Neural cell (in vitro differentiated cells): ENCODE measurements at regions not wholly inside any gene's neighbourhood (a gene's known extent, or its start where the extent isn't known, plus 50 kb on each side); places are given as distances from the start of the nearest gene placed in this dataset.

Experiments used
- H2AFZ ChIP-seq: fragments of 200-600, 300-800 bp; sonication (generic), shearing (Covaris generic); 2 replicates; pipeline ENCODE4 v1.6.0; 2014; ENCODE audit warnings: low read depth, mild to moderate bottlenecking, antibody characterized with exemption, low read length, moderate library complexity
- H3F3A ChIP-seq: fragments of 200-600 bp; shearing (Covaris generic); 2 replicates; pipeline ENCODE4 v1.6.1; 2016; ENCODE audit warnings: mild to moderate bottlenecking, moderate library complexity, mixed read lengths, antibody characterized with exemption, low read length; ENCODE audit not compliant: insufficient read depth, poor library complexity, severe bottlenecking
- H3K27ac ChIP-seq: fragments of 200-600, 300-800 bp; sonication (generic), shearing (Covaris generic); 2 replicates; pipeline ENCODE4 v1.5.1; 2014; ENCODE audit warnings: mild to moderate bottlenecking, low read length, moderate library complexity
- H3K27me3 ChIP-seq: fragments of 300-800, 200-600 bp; sonication (generic), shearing (Covaris generic); 2 replicates; pipeline ENCODE4 v1.6.0; 2014; ENCODE audit warnings: mild to moderate bottlenecking, low read depth, low read length, moderate library complexity; ENCODE audit not compliant: insufficient read depth
- H3K36me3 ChIP-seq: fragments of 300-800, 200-600 bp; sonication (generic), shearing (Covaris generic); 2 replicates; pipeline ENCODE4 v1.5.1; 2014; ENCODE audit warnings: mild to moderate bottlenecking, antibody characterized with exemption, low read length, moderate library complexity; ENCODE audit not compliant: insufficient read depth
- H3K4me2 ChIP-seq: fragments of 300-800, 200-600 bp; sonication (generic), shearing (Covaris generic); 2 replicates; pipeline ENCODE4 v1.6.0; 2014; ENCODE audit warnings: mild to moderate bottlenecking, low read length
- H3K4me3 ChIP-seq: fragments of 300-800, 200-600 bp; sonication (generic), shearing (Covaris generic); 2 replicates; pipeline ENCODE4 v1.5.1; 2014; ENCODE audit warnings: mild to moderate bottlenecking, low read length, moderate library complexity
- H3K79me2 ChIP-seq: fragments of 200-600 bp; shearing (Covaris generic); replicated peaks from 2 replicates; pipeline ENCODE4 v1.6.0; 2014; ENCODE audit warnings: mild to moderate bottlenecking, low read length, moderate library complexity; ENCODE audit not compliant: insufficient read depth
- H3K9ac ChIP-seq: fragments of 300-800, 200-600 bp; sonication (generic), shearing (Covaris generic); 2 replicates; pipeline ENCODE4 v1.6.1; 2016; ENCODE audit warnings: mild to moderate bottlenecking, low read length, mixed read lengths
- H3K9me2 ChIP-seq: fragments of 200-600 bp; shearing (Covaris generic); 2 replicates; pipeline ENCODE4 v1.6.1; 2016; ENCODE audit warnings: mild to moderate bottlenecking, low read length, mixed read lengths; ENCODE audit not compliant: insufficient read depth
- H3K9me3 ChIP-seq: fragments of 200-600, 300-800 bp; sonication (generic), shearing (Covaris generic); 2 replicates; pipeline ENCODE4 v1.6.1; 2016; ENCODE audit warnings: mild to moderate bottlenecking, mixed run types, low read length, moderate library complexity, mixed read lengths
- H4K20me1 ChIP-seq: fragments of 200-600 bp; shearing (Covaris generic); 2 replicates; pipeline ENCODE4 v1.6.1; 2016; ENCODE audit warnings: mild to moderate bottlenecking, mixed run types; ENCODE audit not compliant: insufficient read depth
- CTCF ChIP-seq: fragments of 450-650 bp; IDR thresholded peaks from 2 replicates; pipeline ENCODE4 v1.5.1; 2014; ENCODE audit warnings: antibody characterized with exemption, mild to moderate bottlenecking, moderate library complexity; ENCODE audit not compliant: poor library complexity, severe bottlenecking
- EP300 ChIP-seq: fragments of 450-650 bp; conservative IDR thresholded peaks from 2 replicates; pipeline ENCODE4 v1.6.1; 2014; ENCODE audit warnings: antibody characterized with exemption, mild to moderate bottlenecking, moderate library complexity; ENCODE audit not compliant: poor library complexity, severe bottlenecking
- EZH2 ChIP-seq: fragments of 200-600, 300-800 bp; shearing (Covaris generic), sonication (generic); IDR thresholded peaks from 2 replicates; pipeline ENCODE4 v1.6.1; 2014; ENCODE audit warnings: antibody characterized with exemption, low read length, borderline replicate concordance, mild to moderate bottlenecking; ENCODE audit not compliant: insufficient read depth, poor library complexity, severe bottlenecking
- MXI1 ChIP-seq: fragments of 450-650 bp; conservative IDR thresholded peaks from 2 replicates; pipeline ENCODE4 v1.6.1; 2014; ENCODE audit warnings: antibody characterized with exemption, mild to moderate bottlenecking; ENCODE audit not compliant: poor library complexity, severe bottlenecking
- POLR2AphosphoS5 ChIP-seq: IDR thresholded peaks from 2 replicates; pipeline ENCODE4 v1.6.1; 2012
- RAD21 ChIP-seq: fragments of 450-650 bp; conservative IDR thresholded peaks from 2 replicates; pipeline ENCODE4 v1.6.1; 2014; ENCODE audit warnings: antibody characterized with exemption, mild to moderate bottlenecking, moderate library complexity
- REST ChIP-seq: IDR thresholded peaks from 2 replicates; pipeline ENCODE4 v1.6.1; 2012; ENCODE audit warnings: borderline replicate concordance
- SMC3 ChIP-seq: fragments of 450-650 bp; conservative IDR thresholded peaks from 2 replicates; pipeline ENCODE4 v1.6.1; 2014; ENCODE audit warnings: antibody characterized with exemption, mild to moderate bottlenecking, moderate library complexity; ENCODE audit not compliant: poor library complexity
- TAF1 ChIP-seq: IDR thresholded peaks from 2 replicates; pipeline ENCODE4 v1.6.1; 2012; ENCODE audit warnings: low read depth

DNA sequence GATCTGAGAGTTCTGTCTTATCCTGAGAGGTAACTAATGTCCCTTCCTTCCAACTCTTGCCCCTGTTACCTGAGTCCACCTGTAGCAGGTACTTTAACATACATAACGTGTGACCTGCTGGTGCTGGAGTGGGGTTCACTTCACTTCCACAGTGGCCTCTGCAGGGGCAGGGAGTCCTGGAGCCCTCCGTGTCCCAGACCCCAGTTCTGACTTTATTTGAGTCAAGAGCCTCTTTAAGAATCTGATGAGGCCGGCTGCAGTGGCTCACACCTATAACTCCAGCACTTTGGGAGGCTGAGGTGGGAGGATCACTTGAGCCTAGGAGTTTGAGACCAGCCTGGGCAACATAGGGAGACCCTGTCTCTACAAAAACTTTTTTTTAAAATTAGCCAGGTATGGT, 117.0 kb upstream of the RET start:
- no peak overlapping the region for H3K4me3 ChIP-seq
- H3K4me2 ChIP-seq: no peak overlapping the region
- no peaks in the 10 kb centered on the region for H3F3A ChIP-seq
- H3K79me2 ChIP-seq: no peaks in the 10 kb centered on the region
- no peaks in the 10 kb centered on the region for H3K9me2 ChIP-seq
- no peak for TF ChIP-seq SMC3
- TF ChIP-seq TAF1: no peak
- TF ChIP-seq REST: no peak
- no peak for TF ChIP-seq MXI1
- TF ChIP-seq EZH2: no peak
- no peak for TF ChIP-seq CTCF
- no peak for TF ChIP-seq POLR2AphosphoS5
- TF ChIP-seq RAD21: no peak
- TF ChIP-seq EP300: no peak
- no peaks in the 10 kb centered on the region for H3K27me3 ChIP-seq
- H3K36me3 ChIP-seq: no peaks in the 10 kb centered on the region
- H3K9me3 ChIP-seq: no peaks in the 10 kb centered on the region
- no peak overlapping the region for H3K9ac ChIP-seq
- H4K20me1 ChIP-seq: no peaks in the 10 kb centered on the region
- H2AFZ ChIP-seq: no peak overlapping the region
- H3K27ac ChIP-seq: no peak overlapping the region

GRCh38 chr10:42960491-42960990, 116.3 kb upstream of the RET start:
- no peaks in the 10 kb centered on the region for H3K27me3 ChIP-seq
- no peak for TF ChIP-seq CTCF
- no peak for TF ChIP-seq EP300
- no peak overlapping the region for H3K4me2 ChIP-seq

More at GRCh38 chr10:42960491-42960990, 116.3 kb upstream of the RET start:
- H3K9me3 ChIP-seq: no peaks in the 10 kb centered on the region
- no peaks in the 10 kb centered on the region for H3F3A ChIP-seq
- no peak overlapping the region for H3K27ac ChIP-seq
- no peaks in the 10 kb centered on the region for H4K20me1 ChIP-seq
- H3K36me3 ChIP-seq: no peaks in the 10 kb centered on the region
- no peaks in the 10 kb centered on the region for H3K9me2 ChIP-seq
- no peak overlapping the region for H2AFZ ChIP-seq
- no peaks in the 10 kb centered on the region for H3K79me2 ChIP-seq
- H3K9ac ChIP-seq: no peak overlapping the region
- no peak overlapping the region for H3K4me3 ChIP-seq
